Dedifferentiated amniotic fluid mesenchymal stem cell (primary cell): ENCODE measurements at regions not wholly inside any gene's neighbourhood (a gene's known extent, or its start where the extent isn't known, plus 50 kb on each side); places are given as distances from the start of the nearest gene placed in this dataset.

Experiments
- DNase-seq: peaks from one replicate; pipeline ENCODE4 v3.0.0-alpha.2; 2016; ENCODE audit errors: extremely low spot score

GRCh38 chr10:4532467-4532866 is 293.5 kb upstream of the AKR1E2 start:
- peak; percentile 54 for DNase-seq

GRCh38 chr10:4532011-4532410 is 294.0 kb upstream of the AKR1E2 start:
- DNase-seq, result no peak

- DNase-seq, result no peak
Measured at GRCh38 chr10:4529266-4529665, 296.7 kb upstream of the AKR1E2 start.

GRCh38 chr10:4527281-4527970 is 298.6 kb upstream of the AKR1E2 start:
- no peak for DNase-seq

GRCh38 chr10:4526311-4526731 is 299.7 kb upstream of the AKR1E2 start:
- no peak for DNase-seq

- no peak for DNase-seq
Measured at GRCh38 chr10:4525103-4525502, 300.9 kb upstream of the AKR1E2 start.

GRCh38 chr10:4522296-4523000 is 303.6 kb upstream of the AKR1E2 start:
- DNase-seq, result no peak

- DNase-seq, result no peak
Measured at GRCh38 chr10:4519658-4520402, 306.2 kb upstream of the AKR1E2 start.

GRCh38 chr10:4517746-4518145 is 308.3 kb upstream of the AKR1E2 start:
- DNase-seq, result no peak

- DNase-seq, result no peak
Measured at GRCh38 chr10:4515721-4516120, 310.3 kb upstream of the AKR1E2 start.

GRCh38 chr10:4514445-4515108 is 311.4 kb upstream of the AKR1E2 start:
- no peak for DNase-seq

GRCh38 chr10:4512671-4513240 is 313.3 kb upstream of the AKR1E2 start:
- peak; percentile 25 for DNase-seq

GRCh38 chr10:4512196-4512595 is 313.8 kb upstream of the AKR1E2 start:
- DNase-seq, result no peak

- no peak for DNase-seq
Measured at GRCh38 chr10:4511509-4511908, 314.5 kb upstream of the AKR1E2 start.

- DNase-seq, result no peak
Measured at GRCh38 chr10:4509405-4509804, 316.6 kb upstream of the AKR1E2 start.

GRCh38 chr10:4506095-4506494 is 319.9 kb upstream of the AKR1E2 start:
- no peak for DNase-seq

- no peak for DNase-seq
Measured at GRCh38 chr10:4504550-4504949, 321.5 kb upstream of the AKR1E2 start.

GRCh38 chr10:4503076-4503475 is 322.9 kb upstream of the AKR1E2 start:
- DNase-seq, result peak; percentile 46

- no peak for DNase-seq
Measured at GRCh38 chr10:4501306-4501705, 324.7 kb upstream of the AKR1E2 start.

GRCh38 chr10:4498711-4499251 is 327.2 kb upstream of the AKR1E2 start:
- DNase-seq, result peak; percentile 88

- DNase-seq, result no peak
Measured at GRCh38 chr10:4494551-4494950, 331.5 kb upstream of the AKR1E2 start.

GRCh38 chr10:4492202-4492601 is 333.8 kb upstream of the AKR1E2 start:
- DNase-seq, result no peak
